ENCODE measurements at regions not wholly inside any gene's neighbourhood (a gene's known extent, or its start where the extent isn't known, plus 50 kb on each side); places are given as distances from the start of the nearest gene placed in this dataset.

- TF ChIP-seq POLR2A (IDR thresholded peaks at IDR 0.05; ENCODE audit: low read depth) (no peak), POLR2AphosphoS5 (IDR thresholded peaks at IDR 0.05) (no peak), EP300 (IDR thresholded peaks at IDR 0.05) (no peak)
- TF ChIP-seq, protein P1, sequence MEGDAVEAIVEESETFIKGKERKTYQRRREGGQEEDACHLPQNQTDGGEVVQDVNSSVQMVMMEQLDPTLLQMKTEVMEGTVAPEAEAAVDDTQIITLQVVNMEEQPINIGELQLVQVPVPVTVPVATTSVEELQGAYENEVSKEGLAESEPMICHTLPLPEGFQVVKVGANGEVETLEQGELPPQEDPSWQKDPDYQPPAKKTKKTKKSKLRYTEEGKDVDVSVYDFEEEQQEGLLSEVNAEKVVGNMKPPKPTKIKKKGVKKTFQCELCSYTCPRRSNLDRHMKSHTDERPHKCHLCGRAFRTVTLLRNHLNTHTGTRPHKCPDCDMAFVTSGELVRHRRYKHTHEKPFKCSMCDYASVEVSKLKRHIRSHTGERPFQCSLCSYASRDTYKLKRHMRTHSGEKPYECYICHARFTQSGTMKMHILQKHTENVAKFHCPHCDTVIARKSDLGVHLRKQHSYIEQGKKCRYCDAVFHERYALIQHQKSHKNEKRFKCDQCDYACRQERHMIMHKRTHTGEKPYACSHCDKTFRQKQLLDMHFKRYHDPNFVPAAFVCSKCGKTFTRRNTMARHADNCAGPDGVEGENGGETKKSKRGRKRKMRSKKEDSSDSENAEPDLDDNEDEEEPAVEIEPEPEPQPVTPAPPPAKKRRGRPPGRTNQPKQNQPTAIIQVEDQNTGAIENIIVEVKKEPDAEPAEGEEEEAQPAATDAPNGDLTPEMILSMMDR (IDR thresholded peaks at IDR 0.05): no peak
These were observed 403.1 kb downstream of the C12orf75 start for GRCh38 chr12:105733579-105733978.

Data from esophagus muscularis mucosa (tissue), 4 donors.